ENCODE measurements at regions not wholly inside any gene's neighbourhood (a gene's known extent, or its start where the extent isn't known, plus 50 kb on each side); places are given as distances from the start of the nearest gene placed in this dataset.
A peak's percentile ranks its signal among the peaks of the same experiment; 100 is the strongest.

- DNase-seq, result no peak
- Mint-ChIP-seq H3K4me1 (no peaks in the 10 kb centered on the region), H3K4me3 (no peak overlapping the region), H3K27me3 (peaks cover 19 to 22% of the 10 kb centered on the region in 2 donors), H3K36me3 (no peaks in the 10 kb centered on the region), H3K27ac (no peak overlapping the region), H3K9me3 (peaks cover 0 to 3% of the 10 kb centered on the region in 2 donors)
- no peak for ATAC-seq (replicated peaks)
These were observed 401.4 kb upstream of the C16orf82 start for GRCh38 chr16:26665166-26665939.

DNA sequence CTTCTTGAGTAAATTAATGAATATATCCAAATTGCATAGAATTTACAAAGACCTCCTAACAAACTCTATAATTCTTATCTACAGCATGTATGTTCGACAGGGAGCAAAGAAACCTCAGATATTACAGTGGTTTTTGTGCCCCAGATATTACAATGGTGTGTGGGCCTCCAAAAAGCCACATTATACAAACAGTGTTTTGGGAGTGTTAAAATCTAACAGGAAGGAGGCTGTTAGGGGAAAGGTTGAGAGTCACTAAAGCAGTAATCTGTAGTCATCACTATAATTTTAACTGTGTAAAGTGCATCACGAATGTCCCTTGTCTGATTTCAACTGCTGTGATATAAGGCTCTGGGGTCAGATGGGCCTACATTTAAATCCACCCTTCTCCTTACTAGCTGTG, 400.2 kb upstream of the C16orf82 start:
- H3K4me1 Mint-ChIP-seq, result no peaks in the 10 kb centered on the region
- H3K36me3 Mint-ChIP-seq, result no peaks in the 10 kb centered on the region
- no peak overlapping the region for H3K27ac Mint-ChIP-seq
- peaks cover 22 to 25% of the 10 kb centered on the region in 2 donors for H3K27me3 Mint-ChIP-seq
- ATAC-seq (replicated peaks) (no peak), DNase-seq (no peak)
- H3K9me3 Mint-ChIP-seq, result peaks cover 5 to 6% of the 10 kb centered on the region in 2 donors
- H3K4me3 Mint-ChIP-seq, result no peak overlapping the region

DNA sequence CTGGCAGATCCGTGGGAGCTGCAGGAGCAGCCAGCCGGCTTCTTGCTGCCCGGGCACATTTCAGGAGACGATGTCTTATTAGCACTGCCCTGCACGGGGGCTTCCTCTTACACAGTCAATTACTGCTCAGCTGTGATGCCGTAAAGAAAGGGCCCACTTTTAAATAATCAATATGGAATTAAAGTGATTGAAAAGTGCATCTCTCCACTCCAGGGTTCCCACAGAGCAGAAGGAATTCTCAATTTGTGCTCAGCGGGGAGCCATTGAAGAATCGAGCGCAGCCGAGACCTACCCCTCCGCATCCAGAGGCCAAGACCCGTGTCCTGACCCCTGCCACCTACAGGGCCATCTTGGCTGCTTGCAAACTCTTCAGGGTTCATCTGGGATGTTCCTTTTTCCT, 399.4 kb upstream of the C16orf82 start:
- no peak for DNase-seq
- no peak for ATAC-seq (replicated peaks)
- Mint-ChIP-seq H3K27ac (no peak overlapping the region), H3K9me3 (peaks cover 5 to 7% of the 10 kb centered on the region in 2 donors), H3K4me3 (no peak overlapping the region), H3K27me3 (peaks cover 16 to 33% of the 10 kb centered on the region in 2 donors), H3K36me3 (no peaks in the 10 kb centered on the region), H3K4me1 (peaks cover 2 to 6% of the 10 kb centered on the region in 2 donors)

DNA sequence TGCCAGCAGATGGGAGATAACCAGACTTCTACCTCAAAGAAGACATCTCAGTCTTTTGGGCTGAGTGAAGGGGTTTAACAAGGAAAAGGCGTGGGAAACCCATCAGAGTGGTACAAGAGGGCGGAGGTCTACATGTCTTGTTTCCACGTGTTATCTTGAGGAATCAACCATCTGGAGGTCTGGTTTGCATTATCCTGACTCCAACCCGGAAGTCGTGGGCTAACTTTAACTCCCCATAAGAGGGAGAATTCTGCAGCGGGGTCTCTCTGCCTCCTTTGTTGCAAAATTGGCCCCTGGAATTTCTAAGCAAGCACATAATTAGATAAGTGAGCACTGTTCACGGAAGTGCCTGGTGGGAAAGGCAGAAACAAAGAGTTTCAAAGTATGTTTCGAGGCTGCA, 398.7 kb upstream of the C16orf82 start:
- Mint-ChIP-seq H3K27ac (no peak overlapping the region), H3K27me3 (peaks cover 16 to 34% of the 10 kb centered on the region in 2 donors), H3K9me3 (peaks cover 5 to 9% of the 10 kb centered on the region in 2 donors), H3K36me3 (no peaks in the 10 kb centered on the region), H3K4me3 (no peak overlapping the region), H3K4me1 (peaks cover 3 to 9% of the 10 kb centered on the region in 2 donors)
- ATAC-seq (replicated peaks) (no peak), DNase-seq (no peak)

GRCh38 chr16:26672206-26672605, 394.5 kb upstream of the C16orf82 start:
- DNase-seq, result no peak
- peaks cover 5 to 15% of the 10 kb centered on the region in 2 donors for H3K9me3 Mint-ChIP-seq
- H3K4me3 Mint-ChIP-seq, result no peak overlapping the region
- ATAC-seq (replicated peaks), result peak in 1 of 2 donors; percentile 52
- peaks cover 3 to 9% of the 10 kb centered on the region in 2 donors for H3K4me1 Mint-ChIP-seq
- H3K27me3 Mint-ChIP-seq, result peaks cover 11 to 23% of the 10 kb centered on the region in 2 donors
- no peaks in the 10 kb centered on the region for H3K36me3 Mint-ChIP-seq
- H3K27ac Mint-ChIP-seq, result no peak overlapping the region

GRCh38 chr16:26673011-26673410, 393.7 kb upstream of the C16orf82 start:
- H3K27me3 Mint-ChIP-seq, result peaks cover 11 to 23% of the 10 kb centered on the region in 2 donors
- H3K4me1 Mint-ChIP-seq, result peaks cover 3 to 9% of the 10 kb centered on the region in 2 donors
- DNase-seq (no peak), ATAC-seq (replicated peaks) (no peak)
- H3K4me3 Mint-ChIP-seq, result no peak overlapping the region
- peaks cover 5 to 15% of the 10 kb centered on the region in 2 donors for H3K9me3 Mint-ChIP-seq
- H3K36me3 Mint-ChIP-seq, result no peaks in the 10 kb centered on the region
- H3K27ac Mint-ChIP-seq, result no peak overlapping the region

GRCh38 chr16:26680671-26681070, 386.1 kb upstream of the C16orf82 start:
- H3K27ac Mint-ChIP-seq, result no peak overlapping the region
- no peak overlapping the region for H3K4me3 Mint-ChIP-seq
- DNase-seq (no peak), ATAC-seq (replicated peaks) (no peak)
- H3K27me3 Mint-ChIP-seq, result peaks cover 6 to 9% of the 10 kb centered on the region in 2 donors
- H3K4me1 Mint-ChIP-seq, result no peaks in the 10 kb centered on the region
- H3K9me3 Mint-ChIP-seq, result peaks cover 0 to 1% of the 10 kb centered on the region in 2 donors
- H3K36me3 Mint-ChIP-seq, result no peaks in the 10 kb centered on the region

- no peaks in the 10 kb centered on the region for H3K36me3 Mint-ChIP-seq
- no peaks in the 10 kb centered on the region for H3K4me1 Mint-ChIP-seq
- no peak for DNase-seq
- H3K27me3 Mint-ChIP-seq, result peaks cover 28 to 33% of the 10 kb centered on the region in 2 donors
- ATAC-seq (replicated peaks), result no peak
- H3K4me3 Mint-ChIP-seq, result no peak overlapping the region
- H3K9me3 Mint-ChIP-seq, result peaks cover 8 to 9% of the 10 kb centered on the region in 2 donors
- H3K27ac Mint-ChIP-seq, result no peak overlapping the region
These were observed 378.6 kb upstream of the C16orf82 start for GRCh38 chr16:26688105-26688504.

DNA sequence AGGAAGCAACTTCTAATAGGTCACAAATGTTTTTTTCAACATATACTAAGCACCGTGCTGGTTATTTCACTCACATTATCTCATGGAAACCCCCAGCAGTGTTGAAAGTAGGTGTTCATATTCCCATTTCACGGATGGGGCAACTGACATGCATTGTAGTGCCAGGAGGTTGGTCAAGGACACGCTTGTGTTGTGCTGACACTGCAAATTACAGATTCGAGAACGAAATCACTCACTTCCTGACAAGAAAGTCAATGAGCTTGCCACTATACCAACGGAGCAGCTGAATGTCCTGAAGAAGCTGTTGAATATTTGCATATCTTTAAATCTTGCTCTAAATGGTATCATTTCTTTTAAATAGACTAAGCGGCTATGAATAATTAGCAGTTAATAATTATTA, 378.0 kb upstream of the C16orf82 start:
- Mint-ChIP-seq H3K36me3 (no peaks in the 10 kb centered on the region), H3K27ac (no peak overlapping the region), H3K4me1 (no peaks in the 10 kb centered on the region), H3K9me3 (peaks cover 10 to 11% of the 10 kb centered on the region in 2 donors), H3K27me3 (peaks cover 25 to 35% of the 10 kb centered on the region in 2 donors), H3K4me3 (no peak overlapping the region)
- DNase-seq (no peak), ATAC-seq (replicated peaks) (no peak)

DNA sequence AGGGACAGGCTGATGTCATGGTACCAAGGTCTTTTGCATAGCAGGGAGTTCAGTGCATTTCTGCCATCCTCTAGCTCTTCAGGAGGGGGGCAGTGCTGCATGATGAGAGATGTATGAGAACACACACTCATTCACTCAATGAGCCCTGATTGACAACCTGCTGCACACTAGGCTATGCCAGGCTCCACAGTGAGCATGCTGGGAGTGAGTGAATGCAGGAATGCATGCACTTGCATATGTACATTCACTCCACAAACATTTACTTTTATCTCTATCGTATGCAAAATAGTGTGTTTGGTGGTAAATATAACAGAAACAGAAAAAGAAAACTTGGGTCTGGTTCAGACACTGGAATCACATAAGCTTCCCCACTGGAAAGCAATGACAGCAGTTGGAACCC, 374.1 kb upstream of the C16orf82 start:
- Mint-ChIP-seq H3K27ac (no peak overlapping the region), H3K36me3 (no peaks in the 10 kb centered on the region), H3K9me3 (peaks cover 11 to 15% of the 10 kb centered on the region in 2 donors), H3K4me1 (no peaks in the 10 kb centered on the region), H3K27me3 (peaks cover 29 to 41% of the 10 kb centered on the region in 2 donors), H3K4me3 (no peak overlapping the region)
- ATAC-seq (replicated peaks), result no peak
- no peak for DNase-seq

- peaks cover 10 to 32% of the 10 kb centered on the region in 2 donors for H3K27me3 Mint-ChIP-seq
- peaks cover 2 to 6% of the 10 kb centered on the region in 2 donors for H3K4me1 Mint-ChIP-seq
- H3K4me3 Mint-ChIP-seq, result no peak overlapping the region
- H3K27ac Mint-ChIP-seq, result no peak overlapping the region
- DNase-seq (no peak), ATAC-seq (replicated peaks) (no peak)
- peaks cover 18 to 22% of the 10 kb centered on the region in 2 donors for H3K9me3 Mint-ChIP-seq
- H3K36me3 Mint-ChIP-seq, result peaks cover 0 to 3% of the 10 kb centered on the region in 2 donors
These were observed 368.9 kb upstream of the C16orf82 start for GRCh38 chr16:26697807-26698206.

DNA sequence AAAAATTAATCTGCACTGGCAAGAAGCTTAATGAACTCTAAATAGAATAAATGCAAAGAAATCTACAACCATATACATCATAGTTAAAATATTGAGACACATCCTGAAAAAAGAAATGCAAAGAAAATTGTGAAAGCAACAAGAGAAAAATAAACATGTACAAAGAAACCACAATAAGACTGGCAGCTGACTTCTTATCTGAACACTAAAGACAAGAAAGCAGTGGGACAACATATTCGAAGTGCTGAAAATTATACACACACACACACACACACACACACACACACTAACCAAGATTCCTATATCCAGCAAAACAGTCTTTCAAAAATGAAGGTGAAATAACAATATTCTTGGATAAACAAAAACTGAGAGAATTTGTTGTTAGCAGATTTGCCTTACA, 366.5 kb upstream of the C16orf82 start:
- H3K4me3 Mint-ChIP-seq, result no peak overlapping the region
- ATAC-seq (replicated peaks) (no peak), DNase-seq (no peak)
- peaks cover 8 to 25% of the 10 kb centered on the region in 2 donors for H3K27me3 Mint-ChIP-seq
- peaks cover 2 to 6% of the 10 kb centered on the region in 2 donors for H3K4me1 Mint-ChIP-seq
- no peak overlapping the region for H3K27ac Mint-ChIP-seq
- H3K9me3 Mint-ChIP-seq, result peaks cover 14 to 15% of the 10 kb centered on the region in 2 donors
- H3K36me3 Mint-ChIP-seq, result peaks cover 0 to 3% of the 10 kb centered on the region in 2 donors

DNA sequence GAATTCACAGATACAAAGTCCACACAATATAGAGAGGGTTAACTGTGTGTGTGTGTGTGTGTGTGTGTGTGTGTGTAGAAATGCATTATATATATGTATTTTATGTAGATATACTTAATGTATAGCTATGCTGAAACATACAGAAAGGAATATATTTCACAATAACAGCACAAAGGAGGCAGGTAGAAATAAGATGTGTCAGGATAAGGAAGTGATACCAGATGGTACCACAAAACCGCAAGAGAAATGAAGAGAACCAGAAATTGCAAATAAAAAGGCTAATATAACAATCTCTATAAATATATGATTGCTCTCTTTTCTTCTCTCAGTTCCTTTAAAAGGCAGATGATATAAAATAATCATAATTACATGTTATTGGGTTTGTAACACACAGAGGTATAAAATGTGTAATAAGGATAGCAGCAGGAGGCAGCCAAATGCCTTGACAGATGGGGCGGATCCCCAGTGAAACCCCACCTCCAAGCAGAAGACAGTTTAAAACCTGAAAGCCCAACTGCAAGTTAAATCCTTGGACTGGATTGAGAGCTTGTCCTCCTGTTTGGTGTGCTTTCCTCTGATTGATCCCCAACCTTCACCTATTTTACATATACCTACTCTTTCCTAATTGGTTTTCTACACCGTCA, 365.4 kb upstream of the C16orf82 start:
- no peak overlapping the region for H3K4me3 Mint-ChIP-seq
- H3K4me1 Mint-ChIP-seq, result peaks cover 2 to 6% of the 10 kb centered on the region in 2 donors
- peaks cover 12 to 15% of the 10 kb centered on the region in 2 donors for H3K9me3 Mint-ChIP-seq
- peaks cover 0 to 3% of the 10 kb centered on the region in 2 donors for H3K36me3 Mint-ChIP-seq
- peaks cover 14 to 29% of the 10 kb centered on the region in 2 donors for H3K27me3 Mint-ChIP-seq
- no peak overlapping the region for H3K27ac Mint-ChIP-seq
- no peak for DNase-seq
- ATAC-seq (replicated peaks), result peak; percentile 63 to 66

DNA sequence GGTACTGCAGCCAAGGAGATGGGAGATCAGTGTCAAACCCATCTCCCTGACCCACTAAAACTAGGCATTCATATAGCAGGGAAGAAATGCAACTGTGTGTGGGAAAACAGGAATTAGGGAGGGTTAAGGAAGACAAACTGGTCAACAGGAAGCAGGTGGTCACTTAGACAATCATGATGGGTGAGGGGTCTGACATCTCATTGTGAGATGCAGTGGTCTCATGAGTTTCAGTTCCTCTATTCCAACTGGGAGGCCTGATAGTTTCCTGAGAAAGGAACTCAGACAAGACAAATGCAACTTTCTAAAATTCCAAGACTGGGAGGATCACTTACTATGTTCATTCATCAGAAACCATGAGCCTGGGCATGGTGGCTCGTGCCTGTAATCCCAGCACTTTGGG, 361.4 kb upstream of the C16orf82 start:
- peaks cover under 1 to 7% of the 10 kb centered on the region in 2 donors for H3K9me3 Mint-ChIP-seq
- H3K36me3 Mint-ChIP-seq, result no peaks in the 10 kb centered on the region

GRCh38 chr16:26708428-26708827, 358.3 kb upstream of the C16orf82 start:
- Mint-ChIP-seq H3K4me3 (no peak overlapping the region), H3K36me3 (no peaks in the 10 kb centered on the region), H3K27ac (no peak overlapping the region), H3K27me3 (peaks cover 34 to 36% of the 10 kb centered on the region in 2 donors), H3K9me3 (peaks cover 0 to 5% of the 10 kb centered on the region in 2 donors), H3K4me1 (no peaks in the 10 kb centered on the region)
- DNase-seq, result no peak
- no peak for ATAC-seq (replicated peaks)

More for the DNA sequence above, 361.4 kb upstream of the C16orf82 start:
- DNase-seq (no peak), ATAC-seq (replicated peaks) (no peak)
- Mint-ChIP-seq H3K27me3 (peaks cover 28 to 29% of the 10 kb centered on the region in 2 donors), H3K4me3 (no peak overlapping the region), H3K27ac (no peak overlapping the region), H3K4me1 (peaks cover 2 to 6% of the 10 kb centered on the region in 2 donors)

Measured in stimulated activated naive B cell treated with anti-CD40 and anti-IgM and Interleukin-4, amounts not matched to agents 10 μg/mL and 1 μg/mL and 100 μg/mL, for 72 hours (primary cell).